Uterus (tissue), 3 donors: ENCODE measurements at regions not wholly inside any gene's neighbourhood (a gene's known extent, or its start where the extent isn't known, plus 50 kb on each side); places are given as distances from the start of the nearest gene placed in this dataset.

ENCODE experiments used
- DNase-seq, 2 donors: peaks; one replicate each; pipeline ENCODE4 v3.0.0-alpha.2; 2019 to 2020
- H3K27ac ChIP-seq, 2 donors: fragments of 200-600 bp; sonication (generic); 1 replicate in 1 of 2; 2 replicates in 1 of 2; pipeline ENCODE4 v1.5.1; 2016 to 2018
- H3K27me3 ChIP-seq, 2 donors: fragments of 200-600 bp; sonication (generic); one replicate each; pipeline ENCODE4 v1.5.1; 2018 to 2019; ENCODE audit warnings: control low read depth in 1 of 2
- H3K36me3 ChIP-seq, 2 donors: fragments of 200-600 bp; sonication (generic); one replicate each; pipeline ENCODE4 v1.5.1; 2019; ENCODE audit warnings: control low read depth in 1 of 2
- H3K4me1 ChIP-seq, 2 donors: fragments of 200-600 bp; sonication (generic); one replicate each; pipeline ENCODE4 v1.5.1; 2018 to 2019; ENCODE audit warnings: control low read depth in 1 of 2
- H3K4me3 ChIP-seq, 2 donors: fragments of 200-600 bp; sonication (generic); 1 replicate in 1 of 2; 2 replicates in 1 of 2; pipeline ENCODE4 v1.5.1; 2018 to 2019; ENCODE audit warnings: mild to moderate bottlenecking in 1 of 2
- H3K9me3 ChIP-seq, 2 donors: fragments of 200-600 bp; sonication (generic); one replicate each; pipeline ENCODE4 v1.5.1; 2019; ENCODE audit warnings: control low read depth in 1 of 2
- POLR2A ChIP-seq, 2 donors: fragments of 450-650 bp; IDR thresholded peaks; one replicate each; pipeline ENCODE4 v1.6.1; 2016; ENCODE audit warnings: antibody characterized with exemption in 2 of 2, mild to moderate bottlenecking in 1 of 2, moderate library complexity in 1 of 2
- intact Hi-C: fragments of 100-400 bp; cut with DNase I; formaldehyde crosslinking; loops from one replicate; pipeline ENCODE4 v1.15.1; 2023; ENCODE audit warnings: low total_unique reads
- TF ChIP-seq, protein P1 (sequence below), 4 experiments: fragments of 200-600 bp in 2 of 4; fragments of 450-650 bp in 2 of 4; sonication (generic) in 2 of 4; IDR thresholded peaks; one replicate each; pipeline ENCODE4 v1.5.1; 2016 to 2019; ENCODE audit warnings: antibody characterized with exemption in 4 of 4, mild to moderate bottlenecking in 2 of 4, moderate library complexity in 1 of 4
- donor health status: DM: yes; HTN: yes; CAD: no.

DNA sequence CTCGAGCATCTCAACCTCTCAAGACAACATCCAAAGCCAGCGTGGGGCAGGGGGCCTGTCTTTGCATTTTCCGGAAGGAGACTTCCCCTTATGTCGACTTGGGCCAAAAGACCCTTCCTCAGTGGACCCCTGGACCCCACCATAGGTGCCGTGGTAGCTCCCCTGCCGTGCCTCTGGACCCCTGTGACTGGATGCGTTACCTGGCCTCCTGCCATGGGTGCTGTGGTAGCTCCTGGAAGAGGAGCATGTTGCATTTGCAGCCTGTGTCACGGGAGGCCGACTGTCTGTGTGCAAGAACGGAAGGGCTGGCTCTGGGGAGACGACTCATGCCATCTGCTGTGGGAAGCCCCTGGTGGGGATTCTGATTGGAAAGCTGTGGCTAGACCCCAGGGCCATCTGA lies 130.1 kb downstream of the FOXL1 start:
- Histone ChIP-seq H3K4me1 (no peaks in the 10 kb centered on the region), H3K9me3 (no peaks in the 10 kb centered on the region), H3K27ac (no peak overlapping the region), H3K4me3 (no peak overlapping the region), H3K27me3 (peaks cover 0 to 5% of the 10 kb centered on the region in 2 donors), H3K36me3 (no peaks in the 10 kb centered on the region)
- intact Hi-C loops = no loop called here
- TF ChIP-seq POLR2A (IDR thresholded peaks at IDR 0.05) = no peak
- no peak for DNase-seq

GRCh38 chr16:86709103-86709502 lies 130.8 kb downstream of the FOXL1 start:
- no peak for TF ChIP-seq POLR2A (IDR thresholded peaks at IDR 0.05)
- TF ChIP-seq, protein P1, sequence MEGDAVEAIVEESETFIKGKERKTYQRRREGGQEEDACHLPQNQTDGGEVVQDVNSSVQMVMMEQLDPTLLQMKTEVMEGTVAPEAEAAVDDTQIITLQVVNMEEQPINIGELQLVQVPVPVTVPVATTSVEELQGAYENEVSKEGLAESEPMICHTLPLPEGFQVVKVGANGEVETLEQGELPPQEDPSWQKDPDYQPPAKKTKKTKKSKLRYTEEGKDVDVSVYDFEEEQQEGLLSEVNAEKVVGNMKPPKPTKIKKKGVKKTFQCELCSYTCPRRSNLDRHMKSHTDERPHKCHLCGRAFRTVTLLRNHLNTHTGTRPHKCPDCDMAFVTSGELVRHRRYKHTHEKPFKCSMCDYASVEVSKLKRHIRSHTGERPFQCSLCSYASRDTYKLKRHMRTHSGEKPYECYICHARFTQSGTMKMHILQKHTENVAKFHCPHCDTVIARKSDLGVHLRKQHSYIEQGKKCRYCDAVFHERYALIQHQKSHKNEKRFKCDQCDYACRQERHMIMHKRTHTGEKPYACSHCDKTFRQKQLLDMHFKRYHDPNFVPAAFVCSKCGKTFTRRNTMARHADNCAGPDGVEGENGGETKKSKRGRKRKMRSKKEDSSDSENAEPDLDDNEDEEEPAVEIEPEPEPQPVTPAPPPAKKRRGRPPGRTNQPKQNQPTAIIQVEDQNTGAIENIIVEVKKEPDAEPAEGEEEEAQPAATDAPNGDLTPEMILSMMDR (IDR thresholded peaks at IDR 0.05) = no peak
- Histone ChIP-seq H3K4me1 (no peaks in the 10 kb centered on the region), H3K27ac (no peak overlapping the region), H3K4me3 (no peak overlapping the region), H3K36me3 (no peaks in the 10 kb centered on the region), H3K9me3 (no peaks in the 10 kb centered on the region), H3K27me3 (peaks cover 0 to 5% of the 10 kb centered on the region in 2 donors)
- intact Hi-C loops = no loop called here
- no peak for DNase-seq

- TF ChIP-seq POLR2A (IDR thresholded peaks at IDR 0.05) = no peak
- TF ChIP-seq, protein P1 (IDR thresholded peaks at IDR 0.05) = no peak
These were observed 131.7 kb downstream of the FOXL1 start for GRCh38 chr16:86709902-86710601.

DNA sequence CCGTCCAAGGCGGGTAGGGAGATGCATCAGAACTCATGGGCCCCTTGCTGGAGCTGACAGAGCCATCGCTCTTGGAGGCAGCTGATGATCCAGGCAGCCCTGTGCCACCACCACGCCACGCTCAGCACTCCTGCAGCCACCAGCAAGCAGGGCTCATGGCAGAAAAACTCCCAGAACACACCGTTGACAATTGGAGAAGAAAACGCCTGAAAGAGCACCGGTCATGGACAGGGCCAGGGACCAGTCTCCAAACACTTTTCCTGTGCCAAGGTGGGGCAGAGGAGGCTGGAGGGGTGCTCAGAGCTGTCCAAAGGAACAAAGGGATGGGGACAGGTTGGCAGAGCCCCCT lies 132.2 kb downstream of the FOXL1 start:
- Histone ChIP-seq H3K27ac (no peak overlapping the region), H3K4me3 (no peak overlapping the region), H3K27me3 (peaks cover 0 to 7% of the 10 kb centered on the region in 2 donors), H3K9me3 (no peaks in the 10 kb centered on the region), H3K36me3 (no peaks in the 10 kb centered on the region), H3K4me1 (no peaks in the 10 kb centered on the region)
- intact Hi-C loops = no loop called here
- no peak for DNase-seq
- TF ChIP-seq, protein P1 (IDR thresholded peaks at IDR 0.05) = no peak
- no peak for TF ChIP-seq POLR2A (IDR thresholded peaks at IDR 0.05)

More at GRCh38 chr16:86709902-86710601, 131.7 kb downstream of the FOXL1 start:
- Histone ChIP-seq H3K4me3 (no peak overlapping the region), H3K4me1 (no peaks in the 10 kb centered on the region), H3K36me3 (no peaks in the 10 kb centered on the region), H3K27me3 (peaks cover 0 to 5% of the 10 kb centered on the region in 2 donors), H3K9me3 (no peaks in the 10 kb centered on the region), H3K27ac (no peak overlapping the region)
- DNase-seq = no peak
- intact Hi-C loops = no loop called here

DNA sequence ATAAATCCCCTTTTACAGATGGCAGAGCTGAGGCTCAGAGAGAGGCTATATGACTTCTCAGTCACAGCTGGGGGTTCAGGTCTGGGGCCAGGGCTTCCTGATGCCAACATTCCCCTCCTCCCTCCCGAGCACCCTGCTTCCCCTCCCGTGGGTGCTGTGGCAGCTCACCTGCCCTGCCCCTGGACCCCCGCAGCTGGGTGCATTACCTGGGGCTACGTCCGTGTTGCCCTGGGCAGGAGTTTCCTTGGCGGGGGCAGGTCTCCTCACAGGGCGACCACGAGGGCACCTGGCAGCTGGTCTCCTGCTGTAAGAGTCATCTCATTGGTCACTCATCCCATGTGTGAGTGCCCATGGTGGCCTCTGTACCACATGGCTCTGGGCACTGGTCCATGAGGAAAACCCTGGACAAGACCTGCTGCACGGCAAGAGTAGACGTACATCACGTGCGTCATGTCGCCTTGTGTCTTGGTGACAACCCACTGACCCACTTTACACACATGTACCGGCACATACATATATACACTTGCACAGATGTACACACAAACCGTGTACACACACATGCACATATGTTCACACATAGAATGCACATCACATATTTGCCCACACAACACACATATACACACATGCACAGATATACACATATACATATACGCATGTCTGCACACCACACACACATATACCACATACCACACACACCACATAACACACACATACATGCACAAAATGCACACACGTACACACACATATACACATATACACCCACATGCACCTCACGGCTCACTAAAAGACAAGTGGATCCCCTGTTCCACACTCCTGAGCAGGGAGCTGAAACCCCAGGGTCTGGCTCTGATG lies 134.0 kb downstream of the FOXL1 start:
- intact Hi-C loops = no loop called here
- DNase-seq = no peak

More for the DNA sequence above, 134.0 kb downstream of the FOXL1 start:
- H3K36me3 ChIP-seq = no peaks in the 10 kb centered on the region
- H3K4me3 ChIP-seq = no peak overlapping the region
- H3K9me3 ChIP-seq = no peaks in the 10 kb centered on the region
- H3K27ac ChIP-seq = no peak overlapping the region
- no peaks in the 10 kb centered on the region for H3K4me1 ChIP-seq
- TF ChIP-seq, protein P1 (IDR thresholded peaks at IDR 0.05) = no peak
- no peak for TF ChIP-seq POLR2A (IDR thresholded peaks at IDR 0.05)
- H3K27me3 ChIP-seq = peaks cover 0 to 13% of the 10 kb centered on the region in 2 donors
